Motor neuron (in vitro differentiated cells): ENCODE measurements at regions not wholly inside any gene's neighbourhood (a gene's known extent, or its start where the extent isn't known, plus 50 kb on each side); places are given as distances from the start of the nearest gene placed in this dataset.
"Not testable (repeated sequence)": the region's sequence is repeated elsewhere in the genome, so short reads cannot be mapped to it uniquely, and the experiment has no call there.

Experiments used
- ATAC-seq, 8 experiments: fragments of 200-7000 bp; cut with Tn5 transposase; replicated peaks in 6 of 8; 2 replicates each; pipeline ENCODE4 v1.8.0; 2021; ENCODE audit warnings: mild to moderate bottlenecking in 8 of 8, moderate library complexity in 8 of 8
- H3K27ac ChIP-seq, 2 donors: fragments of 250-450 bp; sonication (Bioruptor Pico); 2 replicates each; pipeline ENCODE4 v1.9.0; 2021; ENCODE audit warnings: antibody characterized with exemption in 2 of 2, mild to moderate bottlenecking in 2 of 2, moderate library complexity in 1 of 2
- H3K4me1 ChIP-seq, 2 donors: fragments of 250-450 bp; sonication (Bioruptor Pico); replicated peaks in 1 of 2; 2 replicates each; pipeline ENCODE4 v1.6.1; 2021; ENCODE audit warnings: antibody characterized with exemption in 2 of 2, mild to moderate bottlenecking in 2 of 2, moderate library complexity in 1 of 2
- H3K4me3 ChIP-seq, 5 donors: fragments of 250-450 bp; sonication (Bioruptor Pico); 2 replicates each; pipeline ENCODE4 v1.9.0; 2021; ENCODE audit warnings: antibody characterized with exemption in 5 of 5, mild to moderate bottlenecking in 5 of 5, moderate library complexity in 4 of 5
- WGBS, 10 experiments: fragments of 450-650 bp; shearing (Covaris generic); methylation state at CpG; one replicate each; pipeline ENCODE4 v1.0.0; 2022; 5-methylcytosine and 5-hydroxymethylcytosine counted together
- in situ Hi-C, 9 experiments: fragments of 400-800 bp; cut with MboI; loops; one replicate each; pipeline ENCODE4 v1.15.0; 2021; ENCODE audit warnings: low sequenced_read_pairs in 9 of 9, low pct_unique_long_range_greater_than_20kb in 2 of 9; ENCODE audit not compliant: unreplicated experiment in 9 of 9

DNA sequence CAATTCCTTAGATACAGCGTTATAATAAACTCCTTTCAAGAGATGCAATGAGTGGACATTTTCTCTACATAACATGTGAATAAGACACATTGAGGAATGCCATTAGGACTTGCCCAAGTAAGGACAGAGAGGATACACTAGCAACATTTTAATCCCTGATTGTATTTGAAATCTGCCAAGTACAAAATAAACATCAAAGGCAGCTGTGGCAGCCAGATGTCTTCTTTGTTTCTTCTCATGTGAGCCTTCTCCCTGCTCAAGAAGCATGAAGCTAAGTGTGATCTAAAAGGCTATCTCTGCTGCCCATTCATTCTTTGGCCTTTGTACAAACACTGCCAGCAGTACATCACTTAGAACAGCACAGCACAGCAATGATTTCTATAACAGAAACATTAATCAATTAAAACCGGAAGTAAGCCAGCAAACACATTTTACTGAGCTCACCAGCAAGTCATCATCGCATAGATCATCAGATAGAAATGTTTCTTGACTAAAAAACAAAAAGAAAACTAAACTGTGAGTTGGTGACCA lies 364.0 kb downstream of the CNTN6 start:
- no peak overlapping the region for H3K4me3 ChIP-seq

DNA sequence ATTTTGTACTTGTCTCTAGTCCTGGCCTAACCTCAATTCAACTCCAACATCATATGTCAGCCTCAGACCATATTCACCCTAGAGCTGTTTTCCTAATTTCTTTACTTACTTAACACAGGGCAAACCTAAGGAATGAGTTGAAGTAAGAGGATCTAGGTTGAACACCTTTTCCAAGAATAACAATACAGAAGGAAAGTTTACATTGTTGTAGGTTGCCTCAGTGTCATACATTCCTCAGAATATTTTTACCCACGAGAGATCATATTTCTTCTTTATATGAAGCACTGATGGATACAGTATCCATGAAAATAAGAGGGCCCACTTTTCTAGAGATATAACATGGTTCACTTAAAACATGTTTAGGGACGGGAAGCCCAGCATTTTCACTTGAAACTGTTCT lies 369.5 kb downstream of the CNTN6 start:
- Histone ChIP-seq H3K27ac (no peak overlapping the region), H3K4me3 (no peak overlapping the region), H3K4me1 (peaks cover 0 to 11% of the 10 kb centered on the region in 2 donors)
- no peak for ATAC-seq
- WGBS, 10 experiments, result 0 to 100% (median 42%) methylated on average over 1 to 2 of the region's 2 CpGs; no CpG with 5 or more reads in 2 of the 10 experiments
- in situ Hi-C loops, result no loop called here

More for the DNA sequence above, 364.0 kb downstream of the CNTN6 start:
- Histone ChIP-seq H3K4me1 (peaks cover 4 to 13% of the 10 kb centered on the region in 2 donors), H3K27ac (no peak overlapping the region)
- 0 to 44% (median 16%) methylated on average over 2 to 3 of the region's 3 CpGs for WGBS, 10 experiments
- in situ Hi-C loops, result no loop called here
- peak in 5 of 8 experiments; percentile 90 to 99 (median 98) for ATAC-seq

DNA sequence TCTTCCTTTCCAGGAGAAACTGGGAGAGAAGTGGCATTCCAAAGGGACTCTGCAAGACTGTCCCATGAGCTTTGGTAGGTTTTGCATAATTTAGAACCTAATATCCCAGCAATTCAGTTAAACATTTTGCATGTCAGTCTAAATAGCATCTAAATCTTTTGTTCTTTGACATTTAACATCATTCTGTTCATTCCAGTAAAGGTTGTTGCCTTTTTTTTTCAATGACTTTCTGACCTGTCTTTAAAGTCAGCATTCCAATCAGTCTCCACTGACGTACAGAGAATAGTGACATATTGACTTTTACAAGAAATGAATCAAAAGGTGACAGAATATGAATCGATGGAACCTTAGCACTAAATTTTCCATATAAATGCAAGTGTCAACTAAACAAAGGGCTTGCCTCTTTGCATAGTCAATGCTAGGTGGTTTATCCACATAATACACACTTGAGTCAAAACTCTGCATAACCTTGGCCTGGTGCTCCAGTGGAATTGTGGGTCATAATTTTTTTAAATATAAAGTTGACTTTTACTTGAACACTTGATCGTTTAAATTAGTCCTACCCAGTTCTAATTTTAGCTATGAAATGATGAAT lies 370.1 kb downstream of the CNTN6 start:
- Histone ChIP-seq H3K4me1 (peaks cover 0 to 7% of the 10 kb centered on the region in 2 donors), H3K27ac (no peak overlapping the region), H3K4me3 (no peak overlapping the region)
- in situ Hi-C loops, result no loop called here
- WGBS, 10 experiments, result 20 to 56% (median 32%) methylated on average over 1 to 3 of the region's 3 CpGs; no CpG with 5 or more reads in 1 of the 10 experiments
- peak in 3 of 8 experiments; percentile 52 to 61 (median 57) for ATAC-seq

DNA sequence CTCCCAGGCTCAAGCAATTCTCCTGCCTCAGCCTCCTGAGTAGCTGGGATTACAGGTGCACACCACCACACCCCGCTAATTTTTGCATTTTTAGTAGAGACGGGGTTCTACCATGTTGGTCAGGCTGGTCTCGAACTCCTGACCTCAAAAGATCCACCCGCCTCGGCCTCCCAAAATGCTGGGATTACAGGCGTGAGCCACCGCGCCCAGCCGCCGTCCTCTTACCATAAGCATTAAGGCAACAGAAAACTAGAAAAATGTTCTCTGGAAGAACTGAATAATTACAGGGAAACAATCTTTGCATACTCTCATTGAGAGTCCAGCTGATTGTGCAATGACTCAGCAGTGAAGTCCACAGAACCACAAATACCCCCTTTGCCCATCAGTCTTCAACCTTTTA lies 372.3 kb downstream of the CNTN6 start:
- not testable (repeated sequence) for H3K27ac ChIP-seq

DNA sequence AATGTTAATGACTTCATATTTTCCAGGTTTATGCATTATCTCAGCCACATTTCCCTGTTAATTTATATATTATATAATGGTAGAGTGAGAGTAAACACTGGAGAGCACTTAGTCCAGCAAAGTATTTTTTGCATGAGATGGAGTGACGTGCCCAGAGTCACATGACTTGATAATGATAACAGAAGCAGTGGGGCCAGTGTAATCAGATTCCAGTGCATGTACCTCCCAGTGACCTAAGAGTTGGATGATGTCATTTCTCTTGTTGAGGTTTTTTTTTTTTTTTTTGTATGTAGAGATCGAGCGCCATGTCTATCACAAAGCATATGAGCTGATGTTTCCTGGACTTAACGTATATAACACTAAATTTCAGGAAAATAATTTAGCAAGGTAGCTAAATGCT lies 375.3 kb downstream of the CNTN6 start:
- in situ Hi-C loops, result no loop called here
- peak in 4 of 8 experiments; percentile 36 to 93 (median 64) for ATAC-seq

More for the DNA sequence above, 372.3 kb downstream of the CNTN6 start:
- in situ Hi-C loops, H3K4me1 ChIP-seq, ATAC-seq, H3K4me3 ChIP-seq: not testable (repeated sequence)
- 86 to 100% (median 87%) methylated on average over 3 to 7 of the region's 10 CpGs; no CpG with 5 or more reads in 6 of the 10 experiments for WGBS, 10 experiments

DNA sequence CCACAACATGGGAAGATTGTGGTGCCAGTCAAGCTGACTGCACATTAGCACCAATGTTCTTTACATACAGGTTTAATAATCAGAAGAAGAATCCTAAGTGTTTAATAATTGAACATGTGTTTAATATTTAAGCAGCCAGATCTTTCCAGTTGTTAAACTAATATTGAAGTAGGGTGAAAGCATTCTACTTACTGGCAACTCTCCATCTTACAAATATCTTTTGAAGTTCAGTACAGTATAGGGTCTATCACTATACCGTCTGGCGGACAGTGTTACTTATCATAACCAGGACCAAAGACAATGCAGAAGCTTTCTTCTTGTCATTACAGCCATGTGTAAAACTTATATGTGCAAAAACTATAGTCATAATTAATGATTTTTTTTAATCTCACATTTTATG lies 376.4 kb downstream of the CNTN6 start:
- no peak overlapping the region for H3K4me3 ChIP-seq
- ATAC-seq, result no peak
- in situ Hi-C loops, result no loop called here
- H3K27ac ChIP-seq, result no peak overlapping the region
- 21 to 100% (median 64%) methylated on average over 2 of the region's 2 CpGs; no CpG with 5 or more reads in 1 of the 10 experiments for WGBS, 10 experiments
- H3K4me1 ChIP-seq, result no peaks in the 10 kb centered on the region

More for the DNA sequence above, 375.3 kb downstream of the CNTN6 start:
- Histone ChIP-seq H3K4me3 (no peak overlapping the region), H3K4me1 (peaks cover 0 to 7% of the 10 kb centered on the region in 2 donors), H3K27ac (no peak overlapping the region)
- 0 to 100% (median 75%) methylated on average over 1 to 4 of the region's 4 CpGs; no CpG with 5 or more reads in 1 of the 10 experiments for WGBS, 10 experiments

DNA sequence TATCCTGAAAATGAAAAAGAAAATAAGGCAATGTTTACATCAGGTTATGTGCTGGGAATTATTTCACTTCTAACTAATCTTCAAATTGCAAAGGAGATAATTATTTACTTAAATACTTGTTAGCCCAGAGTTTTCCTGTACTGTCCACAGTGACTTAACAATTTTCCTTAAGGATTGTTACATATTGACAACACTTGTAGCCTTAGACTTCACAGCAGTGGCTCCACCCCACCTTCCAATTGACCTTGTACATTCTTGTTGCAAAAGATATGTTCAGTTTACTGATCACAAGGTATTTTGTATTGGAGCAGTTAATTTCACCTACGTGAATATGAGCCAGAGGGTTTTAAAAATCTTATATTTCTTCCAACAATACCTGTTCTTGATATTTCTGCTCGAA lies 376.9 kb downstream of the CNTN6 start:
- 0 to 100% (median 66%) methylated on average over 1 to 2 of the region's 2 CpGs; no CpG with 5 or more reads in 1 of the 10 experiments for whole genome bisulfite sequencing, 10 experiments
- ATAC-seq, result no peak
- in situ Hi-C loops, result no loop called here
- H3K4me3 ChIP-seq, result no peak overlapping the region
- H3K27ac ChIP-seq, result no peak overlapping the region
- no peaks in the 10 kb centered on the region for H3K4me1 ChIP-seq

DNA sequence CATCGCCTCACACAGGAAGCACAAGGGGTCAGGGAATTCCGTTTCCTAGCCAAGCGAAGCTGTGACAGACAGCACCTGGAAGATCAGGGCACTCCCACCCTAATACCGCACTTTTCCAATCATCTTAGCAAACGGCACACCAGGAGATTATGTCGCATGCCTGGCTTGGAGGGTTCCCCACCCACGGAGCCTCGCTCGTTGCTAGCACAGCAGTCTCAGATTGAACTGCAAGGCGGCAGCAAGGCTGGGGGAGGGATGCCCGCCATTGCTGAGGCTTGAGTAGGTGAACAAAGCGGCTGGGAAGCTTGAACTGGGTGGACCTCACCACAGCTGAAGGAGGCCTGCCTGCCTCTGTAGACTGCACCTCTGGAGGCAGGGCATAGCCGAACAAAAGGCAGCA lies 384.8 kb downstream of the CNTN6 start:
- Histone ChIP-seq H3K4me3 (no peak overlapping the region), H3K27ac (no peak overlapping the region), H3K4me1 (no peaks in the 10 kb centered on the region)
- in situ Hi-C loops, result no loop called here
- 83 to 100% (median 92%) methylated on average over 2 to 10 of the region's 13 CpGs; no CpG with 5 or more reads in 6 of the 10 experiments for WGBS, 10 experiments
- ATAC-seq, result no peak

DNA sequence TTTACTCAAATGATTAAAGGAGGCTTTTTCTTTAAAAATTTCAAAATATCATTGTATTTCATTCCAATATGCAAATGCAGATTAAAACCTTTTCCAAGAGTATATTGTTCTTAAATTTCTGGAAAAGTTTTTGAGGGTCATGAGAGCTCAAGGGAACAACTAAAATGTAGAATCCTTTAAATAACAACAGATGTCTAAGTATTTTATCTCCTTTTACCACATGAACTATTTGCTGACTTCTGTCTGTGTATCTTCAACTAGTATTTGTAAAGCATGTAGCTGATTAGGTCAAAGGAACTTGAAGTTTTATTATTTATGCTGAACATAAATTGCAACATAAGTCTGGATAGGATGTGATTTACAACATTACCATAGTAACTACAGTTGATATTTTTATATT lies 402.6 kb downstream of the CNTN6 start:
- Histone ChIP-seq H3K4me3 (no peak overlapping the region), H3K27ac (no peak overlapping the region), H3K4me1 (no peaks in the 10 kb centered on the region)
- no peak for ATAC-seq
- in situ Hi-C loops, result no loop called here

DNA sequence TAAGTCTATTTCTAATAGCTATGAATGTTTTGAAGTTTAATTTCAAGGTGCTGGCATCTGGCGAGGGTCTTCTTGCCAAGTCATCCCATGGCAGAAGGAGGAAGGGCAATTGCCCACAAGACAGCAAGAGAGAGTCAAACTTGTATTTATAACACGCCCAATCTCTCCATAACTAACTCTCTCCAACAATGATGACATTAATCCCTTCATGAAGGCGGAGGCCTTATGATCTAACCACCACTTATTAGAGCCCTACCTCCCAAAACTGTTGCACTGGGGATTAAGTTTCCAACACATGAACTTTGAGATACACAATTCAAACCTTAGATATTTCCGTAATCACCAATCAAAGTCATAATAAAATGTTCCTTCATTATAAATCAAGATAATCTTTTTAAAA lies 406.9 kb downstream of the CNTN6 start:
- Histone ChIP-seq H3K4me3 (no peak overlapping the region), H3K4me1 (no peaks in the 10 kb centered on the region), H3K27ac (no peak overlapping the region)
- in situ Hi-C loops, result no loop called here
- WGBS, 10 experiments, result 0 to 82% (median 7%) methylated on average over 1 to 4 of the region's 4 CpGs; no CpG with 5 or more reads in 3 of the 10 experiments
- no peak for ATAC-seq

DNA sequence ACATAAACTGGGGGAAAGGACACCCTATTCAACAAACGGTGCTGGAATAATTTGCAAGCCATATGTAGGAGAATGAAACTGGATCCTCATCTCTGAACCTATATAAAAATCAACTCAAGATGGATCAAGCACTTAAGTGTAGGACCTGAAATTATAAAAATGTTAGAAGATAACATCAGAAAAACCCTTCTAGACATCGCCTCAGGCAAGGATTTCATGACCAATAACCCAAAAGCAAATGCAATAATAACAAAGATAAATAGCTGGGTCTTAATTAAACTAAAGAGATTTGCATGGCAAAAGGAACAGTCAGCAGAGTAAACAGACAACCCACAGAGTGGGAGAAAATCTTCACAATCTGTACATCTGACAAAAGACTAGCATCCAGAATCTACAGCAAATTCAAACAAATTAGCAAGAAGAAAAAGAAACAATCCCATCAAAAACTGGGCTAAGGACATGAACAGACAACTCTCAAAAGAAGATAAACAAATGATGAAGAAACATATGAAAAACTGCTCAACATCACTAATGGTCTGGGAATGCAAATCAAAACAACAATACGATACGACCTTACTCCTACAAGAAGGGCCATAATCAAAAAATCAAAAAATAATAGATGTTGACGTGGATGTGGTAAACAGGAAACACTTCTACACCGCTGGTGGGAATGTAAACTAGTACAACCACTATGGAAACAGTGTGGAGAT lies 408.7 kb downstream of the CNTN6 start:
- in situ Hi-C loops, result no loop called here
- Histone ChIP-seq H3K27ac (no peak overlapping the region), H3K4me3 (no peak overlapping the region), H3K4me1 (no peaks in the 10 kb centered on the region)
- no peak for ATAC-seq
- 10 to 83% (median 67%) methylated on average over 2 to 6 of the region's 6 CpGs for WGBS, 10 experiments

DNA sequence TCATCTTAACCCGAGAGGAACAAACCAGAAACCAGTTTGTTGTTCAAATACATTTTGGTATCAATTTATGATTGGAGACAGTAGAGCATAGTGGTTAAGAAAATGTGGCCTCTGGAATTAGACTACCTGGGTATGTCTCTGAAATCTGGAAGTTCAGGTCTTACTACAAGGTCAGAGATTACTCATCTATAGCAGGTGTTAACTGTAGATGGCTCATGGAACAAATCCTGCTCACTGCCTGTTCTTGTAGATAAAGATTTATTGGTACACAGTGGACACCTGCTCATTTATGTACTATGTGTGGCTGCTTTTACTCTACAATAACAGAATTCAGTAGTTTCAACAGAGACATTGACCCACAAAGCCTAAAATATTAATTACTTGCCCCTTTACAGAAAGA lies 413.3 kb downstream of the CNTN6 start:
- in situ Hi-C loops, result no loop called here
- Histone ChIP-seq H3K27ac (no peak overlapping the region), H3K4me1 (no peaks in the 10 kb centered on the region), H3K4me3 (no peak overlapping the region)
- ATAC-seq, result no peak
- WGBS, 10 experiments, result 0 to 60% (median 7%) methylated on average over 1 of the region's 1 CpG; no CpG with 5 or more reads in 2 of the 10 experiments

DNA sequence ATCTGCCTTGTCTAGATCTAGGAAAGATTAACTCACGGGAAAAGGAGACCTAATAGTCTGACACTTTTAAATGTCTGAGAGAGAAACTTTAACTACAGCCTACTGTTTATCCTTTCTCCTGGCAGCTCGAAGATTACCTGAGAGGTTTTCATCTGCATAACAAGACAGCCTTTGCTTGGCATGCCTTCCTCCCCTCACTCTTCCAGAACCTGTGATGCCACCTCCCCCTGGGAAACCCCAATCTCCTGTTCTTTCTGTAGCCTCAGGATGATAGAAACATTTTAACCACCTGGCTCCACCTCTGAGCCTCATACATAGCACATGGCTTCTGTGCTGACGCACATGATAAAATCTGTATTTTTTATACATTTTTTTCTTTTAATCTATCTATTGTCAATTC lies 420.8 kb downstream of the CNTN6 start:
- Histone ChIP-seq H3K27ac (no peak overlapping the region), H3K4me1 (no peaks in the 10 kb centered on the region), H3K4me3 (no peak overlapping the region)
- in situ Hi-C loops, result no loop called here
- WGBS, 10 experiments, result 0 to 100% (median 51%) methylated on average over 1 to 3 of the region's 3 CpGs; no CpG with 5 or more reads in 1 of the 10 experiments
- no peak for ATAC-seq
